KMS-11 (cell line): ENCODE measurements at regions not wholly inside any gene's neighbourhood (a gene's known extent, or its start where the extent isn't known, plus 50 kb on each side); places are given as distances from the start of the nearest gene placed in this dataset.

Experiments
- H2AFZ ChIP-seq: fragments of 200-600 bp; sonication (generic); 2 replicates; pipeline ENCODE4 v1.6.1; 2016; ENCODE audit warnings: antibody characterized with exemption, mixed run types, low read depth
- H3K27ac ChIP-seq: fragments of 200-600 bp; sonication (generic); 2 replicates; pipeline ENCODE4 v1.6.1; 2016; ENCODE audit warnings: mild to moderate bottlenecking, mixed run types
- H3K27me3 ChIP-seq: fragments of 200-600 bp; sonication (generic); 2 replicates; pipeline ENCODE4 v1.6.1; 2017; ENCODE audit warnings: mild to moderate bottlenecking, low read depth, mixed run types, moderate library complexity; ENCODE audit not compliant: insufficient read depth
- H3K36me3 ChIP-seq: fragments of 200-600 bp; sonication (generic); 2 replicates; pipeline ENCODE4 v1.6.1; 2017; ENCODE audit warnings: mild to moderate bottlenecking, mixed run types; ENCODE audit not compliant: insufficient read depth
- H3K4me1 ChIP-seq: fragments of 200-600 bp; sonication (generic); 2 replicates; pipeline ENCODE4 v1.6.1; 2016; ENCODE audit warnings: mild to moderate bottlenecking, low read depth, mixed run types; ENCODE audit not compliant: poor library complexity, severe bottlenecking
- H3K4me2 ChIP-seq: fragments of 200-600 bp; sonication (generic); 2 replicates; pipeline ENCODE4 v1.7.0; 2016; ENCODE audit warnings: mild to moderate bottlenecking, mixed run types
- H3K4me3 ChIP-seq: fragments of 200-600 bp; sonication (generic); IDR thresholded peaks from 2 replicates; pipeline ENCODE4 v1.6.1; 2017; ENCODE audit warnings: low read depth, low read length, mixed read lengths; ENCODE audit not compliant: insufficient read depth
- H3K79me2 ChIP-seq: fragments of 200-600 bp; sonication (generic); 2 replicates; pipeline ENCODE4 v1.6.1; 2016; ENCODE audit warnings: low read depth, mixed run types; ENCODE audit not compliant: insufficient read depth
- H3K9ac ChIP-seq: fragments of 200-600 bp; sonication (generic); 2 replicates; pipeline ENCODE4 v1.6.1; 2016; ENCODE audit warnings: mild to moderate bottlenecking, mixed run types
- H4K20me1 ChIP-seq: fragments of 200-600 bp; sonication (generic); 2 replicates; pipeline ENCODE4 v1.6.1; 2016; ENCODE audit warnings: mild to moderate bottlenecking, mixed run types; ENCODE audit not compliant: insufficient read depth
- TF ChIP-seq, protein P1 (sequence below): fragments of 200-600 bp; sonication (generic); conservative IDR thresholded peaks from 2 replicates; pipeline ENCODE4 v1.6.1; 2017; ENCODE audit warnings: low read depth, mild to moderate bottlenecking, antibody characterized with exemption, low read length, moderate library complexity, mixed read lengths

DNA sequence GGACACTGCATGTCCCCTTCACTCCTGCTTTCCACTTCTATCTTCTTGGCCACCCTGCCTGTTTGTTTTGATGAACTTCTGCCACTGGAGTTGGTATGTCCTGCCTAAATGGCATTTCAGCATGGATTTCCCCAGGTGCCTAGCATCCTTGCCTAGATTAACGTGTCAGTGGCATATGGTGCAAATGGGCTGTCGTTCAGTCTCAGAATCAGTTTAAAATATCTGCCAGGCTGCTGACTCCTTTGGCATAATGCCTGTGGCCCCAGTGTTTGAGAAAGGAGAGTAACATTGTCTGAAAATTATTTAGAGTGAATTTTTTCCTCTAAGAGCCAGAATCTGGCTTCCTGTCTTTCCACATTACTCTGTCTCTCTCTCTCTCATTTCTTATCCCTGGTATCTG, 64.9 kb upstream of the BARHL2 start:
- Histone ChIP-seq H2AFZ (no peak overlapping the region), H3K4me3 (no peak overlapping the region), H3K79me2 (no peaks in the 10 kb centered on the region), H3K36me3 (no peaks in the 10 kb centered on the region), H3K4me2 (no peak overlapping the region), H3K9ac (no peak overlapping the region), H4K20me1 (no peaks in the 10 kb centered on the region), H3K27me3 (no peaks in the 10 kb centered on the region), H3K27ac (no peak overlapping the region), H3K4me1 (no peaks in the 10 kb centered on the region)
- TF ChIP-seq, protein P1, sequence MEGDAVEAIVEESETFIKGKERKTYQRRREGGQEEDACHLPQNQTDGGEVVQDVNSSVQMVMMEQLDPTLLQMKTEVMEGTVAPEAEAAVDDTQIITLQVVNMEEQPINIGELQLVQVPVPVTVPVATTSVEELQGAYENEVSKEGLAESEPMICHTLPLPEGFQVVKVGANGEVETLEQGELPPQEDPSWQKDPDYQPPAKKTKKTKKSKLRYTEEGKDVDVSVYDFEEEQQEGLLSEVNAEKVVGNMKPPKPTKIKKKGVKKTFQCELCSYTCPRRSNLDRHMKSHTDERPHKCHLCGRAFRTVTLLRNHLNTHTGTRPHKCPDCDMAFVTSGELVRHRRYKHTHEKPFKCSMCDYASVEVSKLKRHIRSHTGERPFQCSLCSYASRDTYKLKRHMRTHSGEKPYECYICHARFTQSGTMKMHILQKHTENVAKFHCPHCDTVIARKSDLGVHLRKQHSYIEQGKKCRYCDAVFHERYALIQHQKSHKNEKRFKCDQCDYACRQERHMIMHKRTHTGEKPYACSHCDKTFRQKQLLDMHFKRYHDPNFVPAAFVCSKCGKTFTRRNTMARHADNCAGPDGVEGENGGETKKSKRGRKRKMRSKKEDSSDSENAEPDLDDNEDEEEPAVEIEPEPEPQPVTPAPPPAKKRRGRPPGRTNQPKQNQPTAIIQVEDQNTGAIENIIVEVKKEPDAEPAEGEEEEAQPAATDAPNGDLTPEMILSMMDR, result no peak

DNA sequence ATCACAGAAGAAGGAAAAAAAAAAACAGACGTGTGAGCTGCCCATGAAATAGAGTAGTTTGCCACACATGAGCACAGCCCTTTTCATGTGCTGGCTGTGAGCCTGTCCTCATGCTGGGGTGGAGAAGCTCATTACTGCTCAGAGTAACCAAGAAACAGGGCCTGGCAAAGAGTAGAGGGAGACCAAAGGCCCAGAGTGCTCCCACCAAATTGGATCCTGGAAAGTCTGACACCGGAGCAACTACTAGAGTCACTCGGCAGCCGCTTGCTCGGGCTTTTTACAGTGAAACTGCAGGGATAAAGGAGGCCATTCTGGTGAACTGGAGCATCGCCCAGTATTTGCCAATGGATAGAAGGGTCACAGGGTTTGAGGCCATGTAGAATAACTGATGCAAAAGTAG, 64.4 kb upstream of the BARHL2 start:
- H3K4me2 ChIP-seq, result no peak overlapping the region
- no peaks in the 10 kb centered on the region for H3K79me2 ChIP-seq
- no peaks in the 10 kb centered on the region for H4K20me1 ChIP-seq
- TF ChIP-seq, protein P1, result no peak
- no peaks in the 10 kb centered on the region for H3K4me1 ChIP-seq
- no peak overlapping the region for H3K4me3 ChIP-seq
- H2AFZ ChIP-seq, result no peak overlapping the region
- H3K27ac ChIP-seq, result no peak overlapping the region
- H3K36me3 ChIP-seq, result no peaks in the 10 kb centered on the region
- no peaks in the 10 kb centered on the region for H3K27me3 ChIP-seq
- H3K9ac ChIP-seq, result no peak overlapping the region

- H3K79me2 ChIP-seq, result no peaks in the 10 kb centered on the region
- no peak overlapping the region for H2AFZ ChIP-seq
- no peak overlapping the region for H3K4me3 ChIP-seq
- no peak overlapping the region for H3K4me2 ChIP-seq
- no peak overlapping the region for H3K27ac ChIP-seq
- H3K27me3 ChIP-seq, result no peaks in the 10 kb centered on the region
- no peak overlapping the region for H3K9ac ChIP-seq
- no peaks in the 10 kb centered on the region for H4K20me1 ChIP-seq
- TF ChIP-seq, protein P1, result no peak
- no peaks in the 10 kb centered on the region for H3K4me1 ChIP-seq
- no peaks in the 10 kb centered on the region for H3K36me3 ChIP-seq
Observed at GRCh38 chr1:90780981-90781380, 63.9 kb upstream of the BARHL2 start.

DNA sequence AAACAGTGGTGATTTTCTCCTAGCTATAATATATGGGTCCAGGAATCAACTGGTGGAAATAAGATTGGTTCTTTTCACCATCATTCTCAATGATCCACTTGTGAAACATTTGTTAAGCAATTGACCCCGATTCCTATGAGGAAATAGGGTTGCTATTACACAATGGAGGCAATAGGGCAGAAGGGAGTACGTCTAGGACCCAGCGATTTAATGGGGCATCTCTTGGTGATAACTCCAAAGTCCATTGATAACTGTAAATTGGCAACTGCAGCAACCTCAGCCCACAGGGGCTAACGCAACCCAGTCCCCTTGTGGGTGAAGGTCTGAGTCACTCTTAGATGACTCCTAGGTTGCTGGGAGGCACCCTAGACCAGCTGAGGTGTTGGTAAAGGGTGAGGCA, 62.5 kb upstream of the BARHL2 start:
- H3K79me2 ChIP-seq, result no peaks in the 10 kb centered on the region
- no peak overlapping the region for H3K4me2 ChIP-seq
- H3K4me1 ChIP-seq, result no peaks in the 10 kb centered on the region
- no peaks in the 10 kb centered on the region for H3K36me3 ChIP-seq
- no peak overlapping the region for H3K27ac ChIP-seq
- H3K4me3 ChIP-seq, result no peak overlapping the region
- H2AFZ ChIP-seq, result no peak overlapping the region
- TF ChIP-seq, protein P1, result no peak
- H4K20me1 ChIP-seq, result no peaks in the 10 kb centered on the region
- H3K27me3 ChIP-seq, result no peaks in the 10 kb centered on the region
- no peak overlapping the region for H3K9ac ChIP-seq

- Histone ChIP-seq H4K20me1 (no peaks in the 10 kb centered on the region), H2AFZ (no peak overlapping the region), H3K27me3 (no peaks in the 10 kb centered on the region), H3K79me2 (no peaks in the 10 kb centered on the region), H3K4me1 (no peaks in the 10 kb centered on the region), H3K4me3 (no peak overlapping the region), H3K9ac (no peak overlapping the region), H3K36me3 (no peaks in the 10 kb centered on the region), H3K4me2 (no peak overlapping the region), H3K27ac (no peak overlapping the region)
- TF ChIP-seq, protein P1, result no peak
Observed at GRCh38 chr1:90778486-90778885, 61.4 kb upstream of the BARHL2 start.
